ENCODE measurements at regions not wholly inside any gene's neighbourhood (a gene's known extent, or its start where the extent isn't known, plus 50 kb on each side); places are given as distances from the start of the nearest gene placed in this dataset.
"Not testable (repeated sequence)": the region's sequence is repeated elsewhere in the genome, so short reads cannot be mapped to it uniquely, and the experiment has no call there.

- no peak overlapping the region for H3K4me3 ChIP-seq (ENCODE audit: low read depth, low read length)
- DNase-seq (ENCODE audit: low read depth): peak; percentile 10
- peak; percentile 62 for TF ChIP-seq CTCF (conservative IDR thresholded peaks at IDR 0.05; ENCODE audit: low read depth, low read length)
Observed at GRCh38 chr18:1663879-1664705, 759.4 kb downstream of the ADCYAP1 start.

GRCh38 chr18:1665079-1665478 lies 760.4 kb downstream of the ADCYAP1 start:
- H3K4me3 ChIP-seq (ENCODE audit: low read depth, low read length): no peak overlapping the region
- no peak for TF ChIP-seq CTCF (conservative IDR thresholded peaks at IDR 0.05; ENCODE audit: low read depth, low read length)
- DNase-seq (ENCODE audit: low read depth): no peak

- no peak for TF ChIP-seq CTCF (conservative IDR thresholded peaks at IDR 0.05; ENCODE audit: low read depth, low read length)
- no peak for DNase-seq (ENCODE audit: low read depth)
- no peak overlapping the region for H3K4me3 ChIP-seq (ENCODE audit: low read depth, low read length)
Observed at GRCh38 chr18:1668279-1668678, 763.6 kb downstream of the ADCYAP1 start.

GRCh38 chr18:1671710-1672109 lies 767.0 kb downstream of the ADCYAP1 start:
- H3K4me3 ChIP-seq (ENCODE audit: low read depth, low read length); DNase-seq (ENCODE audit: low read depth): not testable (repeated sequence)

GRCh38 chr18:1676387-1676786 lies 771.7 kb downstream of the ADCYAP1 start:
- no peak for TF ChIP-seq CTCF (conservative IDR thresholded peaks at IDR 0.05; ENCODE audit: low read depth, low read length)
- no peak for DNase-seq (ENCODE audit: low read depth)
- no peak overlapping the region for H3K4me3 ChIP-seq (ENCODE audit: low read depth, low read length)

- no peak for TF ChIP-seq CTCF (conservative IDR thresholded peaks at IDR 0.05; ENCODE audit: low read depth, low read length)
- no peak for DNase-seq (ENCODE audit: low read depth)
Observed at GRCh38 chr18:1680108-1680507, 775.4 kb downstream of the ADCYAP1 start.

GRCh38 chr18:1691863-1692262 lies 787.2 kb downstream of the ADCYAP1 start:
- TF ChIP-seq CTCF (conservative IDR thresholded peaks at IDR 0.05; ENCODE audit: low read depth, low read length): no peak

More at GRCh38 chr18:1680108-1680507, 775.4 kb downstream of the ADCYAP1 start:
- no peak overlapping the region for H3K4me3 ChIP-seq (ENCODE audit: low read depth, low read length)

More at GRCh38 chr18:1691863-1692262, 787.2 kb downstream of the ADCYAP1 start:
- no peak for DNase-seq (ENCODE audit: low read depth)
- no peak overlapping the region for H3K4me3 ChIP-seq (ENCODE audit: low read depth, low read length)

All from choroid plexus epithelial cell (primary cell).